ENCODE measurements at regions not wholly inside any gene's neighbourhood (a gene's known extent, or its start where the extent isn't known, plus 50 kb on each side); places are given as distances from the start of the nearest gene placed in this dataset.

DNA sequence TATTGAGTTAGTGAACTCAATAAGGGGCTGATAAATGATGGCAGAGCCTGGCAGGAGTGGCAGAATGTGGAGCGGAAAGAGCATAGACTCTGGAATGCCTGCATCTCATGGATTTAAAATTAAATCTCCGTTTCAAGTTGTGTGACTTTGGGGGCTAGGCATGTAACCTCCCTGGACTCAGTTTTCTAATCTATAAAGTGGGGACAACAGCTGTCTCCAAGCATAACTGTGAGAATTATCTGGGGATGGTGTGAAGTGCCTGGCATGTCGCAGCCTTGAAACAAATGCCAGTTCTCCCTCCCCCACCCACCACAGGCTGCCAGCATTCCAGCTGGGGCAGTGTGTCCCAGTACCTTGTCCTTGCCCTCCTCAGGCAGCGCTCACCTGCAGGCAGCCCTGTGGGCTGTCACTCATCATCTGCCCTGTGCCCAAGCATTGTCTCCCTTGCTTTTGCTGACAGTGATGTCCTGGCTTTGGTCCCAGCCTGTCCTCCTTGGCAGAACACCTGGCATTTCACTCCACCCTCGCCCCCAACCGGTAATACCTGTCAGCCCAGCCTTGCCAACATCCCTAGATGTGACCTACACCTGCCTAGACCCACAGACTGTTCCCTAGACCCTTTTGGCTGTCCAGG, 129.6 kb downstream of the MRM1 start:
- no peaks in the 10 kb centered on the region for H3K9me3 Mint-ChIP-seq (ENCODE audit: insufficient read depth)
- H3K4me3 Mint-ChIP-seq: no peak overlapping the region
- H3K27me3 ChIP-seq (replicated peaks in 1 of 4; ENCODE audit: control extremely low read depth in 1 of 4, control insufficient read depth in 3 of 4, insufficient read depth in 4 of 4, low read length in 3 of 4): peaks cover 0 to 48% (median 18%) of the 10 kb centered on the region in 4 experiments
- POLR2A ChIA-PET: no interaction called here
- H3K4me3 ChIP-seq (ENCODE audit: control extremely low read depth in 1 of 5, extremely low read depth in 1 of 5, insufficient read depth in 1 of 5, low read depth in 2 of 5, low read length in 4 of 5): no peak overlapping the region
- peaks cover 60% of the 10 kb centered on the region for H3K27me3 Mint-ChIP-seq
- H3K9me3 ChIP-seq (ENCODE audit: control extremely low read depth in 1 of 3, control insufficient read depth in 2 of 3, insufficient read depth in 1 of 3, low read length in 2 of 3): no peaks in the 10 kb centered on the region
- CTCF ChIA-PET: no interaction called here
- intact Hi-C loops (cut with micrococcal nuclease): no loop called here
- H3K79me2 ChIP-seq (ENCODE audit: control insufficient read depth, insufficient read depth, low read length): no peaks in the 10 kb centered on the region
- ATAC-seq (ENCODE audit: low read depth) (no peak), DNase-seq (no peak)
- WGBS (ENCODE audit: insufficient coverage): 83% methylated on average over 5 of the region's 6 CpGs
- H3K9ac ChIP-seq (ENCODE audit: low read length): no peak overlapping the region
- TF ChIP-seq, protein P1, sequence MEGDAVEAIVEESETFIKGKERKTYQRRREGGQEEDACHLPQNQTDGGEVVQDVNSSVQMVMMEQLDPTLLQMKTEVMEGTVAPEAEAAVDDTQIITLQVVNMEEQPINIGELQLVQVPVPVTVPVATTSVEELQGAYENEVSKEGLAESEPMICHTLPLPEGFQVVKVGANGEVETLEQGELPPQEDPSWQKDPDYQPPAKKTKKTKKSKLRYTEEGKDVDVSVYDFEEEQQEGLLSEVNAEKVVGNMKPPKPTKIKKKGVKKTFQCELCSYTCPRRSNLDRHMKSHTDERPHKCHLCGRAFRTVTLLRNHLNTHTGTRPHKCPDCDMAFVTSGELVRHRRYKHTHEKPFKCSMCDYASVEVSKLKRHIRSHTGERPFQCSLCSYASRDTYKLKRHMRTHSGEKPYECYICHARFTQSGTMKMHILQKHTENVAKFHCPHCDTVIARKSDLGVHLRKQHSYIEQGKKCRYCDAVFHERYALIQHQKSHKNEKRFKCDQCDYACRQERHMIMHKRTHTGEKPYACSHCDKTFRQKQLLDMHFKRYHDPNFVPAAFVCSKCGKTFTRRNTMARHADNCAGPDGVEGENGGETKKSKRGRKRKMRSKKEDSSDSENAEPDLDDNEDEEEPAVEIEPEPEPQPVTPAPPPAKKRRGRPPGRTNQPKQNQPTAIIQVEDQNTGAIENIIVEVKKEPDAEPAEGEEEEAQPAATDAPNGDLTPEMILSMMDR (IDR thresholded peaks at IDR 0.05): no peak
- TF ChIP-seq EZH2 (IDR thresholded peaks at IDR 0.05; ENCODE audit: borderline replicate concordance, insufficient read depth, low read depth, low read length, poor library complexity, severe bottlenecking): no peak
- H4K20me1 ChIP-seq (ENCODE audit: control insufficient read depth, insufficient read depth, low read length, poor library complexity, severe bottlenecking): no peaks in the 10 kb centered on the region
- no peak overlapping the region for H3K27ac ChIP-seq (ENCODE audit: low read length in 2 of 2)
- no peak overlapping the region for H3K27ac Mint-ChIP-seq
- no peak overlapping the region for H3K4me2 ChIP-seq (replicated peaks; ENCODE audit: low read depth, low read length, poor library complexity, severe bottlenecking)
- peaks cover 5% of the 10 kb centered on the region for H3K4me1 Mint-ChIP-seq
- peaks cover 0 to 6% of the 10 kb centered on the region in 2 donors for H3K4me1 ChIP-seq (ENCODE audit: control insufficient read depth in 2 of 2, insufficient read depth in 2 of 2, low read length in 2 of 2)
- H3K36me3 ChIP-seq (replicated peaks in 1 of 2; ENCODE audit: control extremely low read depth in 1 of 2, control insufficient read depth in 1 of 2, extremely low read depth in 1 of 2, insufficient read depth in 2 of 2, low read length in 1 of 2): no peaks in the 10 kb centered on the region
- H2AFZ ChIP-seq (ENCODE audit: insufficient read depth, low read depth, low read length, poor library complexity, severe bottlenecking): no peak overlapping the region

DNA sequence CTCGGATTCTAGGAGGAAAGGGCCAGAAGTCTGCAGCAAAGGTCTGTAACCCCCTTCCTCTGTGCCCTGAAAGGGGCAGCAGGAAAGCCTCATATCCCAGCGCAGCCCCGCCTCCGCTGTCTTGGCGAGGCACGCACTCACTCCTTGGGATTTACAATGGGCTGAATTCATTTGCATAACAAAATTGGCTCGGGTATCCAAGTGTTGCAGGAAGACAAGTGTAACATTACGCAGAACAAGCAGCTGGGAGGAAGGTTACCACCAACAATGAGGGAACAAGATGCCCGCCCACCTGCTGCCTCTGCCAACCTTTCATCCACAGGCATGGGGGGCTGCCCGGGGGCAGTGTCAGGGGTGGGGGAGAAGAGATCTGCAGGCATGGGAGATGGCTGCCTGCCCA, 130.4 kb downstream of the MRM1 start:
- no peak overlapping the region for H3K27ac ChIP-seq (ENCODE audit: low read length in 2 of 2)
- peaks cover 0 to 47% (median 18%) of the 10 kb centered on the region in 4 experiments for H3K27me3 ChIP-seq (replicated peaks in 1 of 4; ENCODE audit: control extremely low read depth in 1 of 4, control insufficient read depth in 3 of 4, insufficient read depth in 4 of 4, low read length in 3 of 4)
- no peaks in the 10 kb centered on the region for H3K9me3 ChIP-seq (ENCODE audit: control extremely low read depth in 1 of 3, control insufficient read depth in 2 of 3, insufficient read depth in 1 of 3, low read length in 2 of 3)
- TF ChIP-seq EZH2 (IDR thresholded peaks at IDR 0.05; ENCODE audit: borderline replicate concordance, insufficient read depth, low read depth, low read length, poor library complexity, severe bottlenecking): no peak
- TF ChIP-seq, protein P1 (IDR thresholded peaks at IDR 0.05): no peak
- DNase-seq (no peak), ATAC-seq (ENCODE audit: low read depth) (no peak)
- H3K4me3 ChIP-seq (ENCODE audit: control extremely low read depth in 1 of 5, extremely low read depth in 1 of 5, insufficient read depth in 1 of 5, low read depth in 2 of 5, low read length in 4 of 5): no peak overlapping the region
- no peak overlapping the region for H3K9ac ChIP-seq (ENCODE audit: low read length)
- Mint-ChIP-seq H3K9me3 (ENCODE audit: insufficient read depth) (no peaks in the 10 kb centered on the region), H3K27me3 (peaks cover 57% of the 10 kb centered on the region), H3K27ac (no peak overlapping the region), H3K4me3 (no peak overlapping the region), H3K4me1 (peaks cover 5% of the 10 kb centered on the region)
- ChIA-PET CTCF (no interaction called here), POLR2A (no interaction called here)
- no peaks in the 10 kb centered on the region for H4K20me1 ChIP-seq (ENCODE audit: control insufficient read depth, insufficient read depth, low read length, poor library complexity, severe bottlenecking)
- peaks cover 0 to 6% of the 10 kb centered on the region in 2 donors for H3K4me1 ChIP-seq (ENCODE audit: control insufficient read depth in 2 of 2, insufficient read depth in 2 of 2, low read length in 2 of 2)
- H3K36me3 ChIP-seq (replicated peaks in 1 of 2; ENCODE audit: control extremely low read depth in 1 of 2, control insufficient read depth in 1 of 2, extremely low read depth in 1 of 2, insufficient read depth in 2 of 2, low read length in 1 of 2): no peaks in the 10 kb centered on the region
- intact Hi-C loops (cut with micrococcal nuclease): no loop called here
- no peak overlapping the region for H3K4me2 ChIP-seq (replicated peaks; ENCODE audit: low read depth, low read length, poor library complexity, severe bottlenecking)
- no peaks in the 10 kb centered on the region for H3K79me2 ChIP-seq (ENCODE audit: control insufficient read depth, insufficient read depth, low read length)
- H2AFZ ChIP-seq (ENCODE audit: insufficient read depth, low read depth, low read length, poor library complexity, severe bottlenecking): no peak overlapping the region
- 56% methylated on average over 10 of the region's 10 CpGs for WGBS (ENCODE audit: insufficient coverage)

Data from B cell (primary cell).